ENCODE measurements at regions not wholly inside any gene's neighbourhood (a gene's known extent, or its start where the extent isn't known, plus 50 kb on each side); places are given as distances from the start of the nearest gene placed in this dataset.
A peak's percentile ranks its signal among the peaks of the same experiment; 100 is the strongest.

GRCh38 chr6:54009052-54009654 is 102.1 kb upstream of the MLIP start:
- no peak for DNase-seq (ENCODE audit: low read depth)

- peak; percentile 97 for DNase-seq (ENCODE audit: low read depth)
Measured at GRCh38 chr6:54010340-54011276, 100.6 kb upstream of the MLIP start.

- no peak for DNase-seq (ENCODE audit: low read depth)
Measured at GRCh38 chr6:54011277-54011648, 100.0 kb upstream of the MLIP start.

GRCh38 chr6:54013966-54014365 is 97.3 kb upstream of the MLIP start:
- DNase-seq (ENCODE audit: low read depth) = no peak

GRCh38 chr6:54014440-54014839 is 96.8 kb upstream of the MLIP start:
- DNase-seq (ENCODE audit: low read depth) = no peak

GRCh38 chr6:54017877-54018276 is 93.4 kb upstream of the MLIP start:
- peak; percentile 29 for DNase-seq (ENCODE audit: low read depth)

- peak; percentile 76 for DNase-seq (ENCODE audit: low read depth)
Measured at GRCh38 chr6:54018722-54019121, 92.5 kb upstream of the MLIP start.

- peak; percentile 17 for DNase-seq (ENCODE audit: low read depth)
Measured at GRCh38 chr6:54019860-54020259, 91.4 kb upstream of the MLIP start.

- peak; percentile 40 for DNase-seq (ENCODE audit: low read depth)
Measured at GRCh38 chr6:54020334-54020733, 90.9 kb upstream of the MLIP start.

- no peak for DNase-seq (ENCODE audit: low read depth)
Measured at GRCh38 chr6:54026652-54027400, 84.4 kb upstream of the MLIP start.

GRCh38 chr6:54028170-54028569 is 83.1 kb upstream of the MLIP start:
- DNase-seq (ENCODE audit: low read depth) = no peak

GRCh38 chr6:54029187-54029586 is 82.1 kb upstream of the MLIP start:
- DNase-seq (ENCODE audit: low read depth) = no peak

GRCh38 chr6:54031169-54031568 is 80.1 kb upstream of the MLIP start:
- no peak for DNase-seq (ENCODE audit: low read depth)

GRCh38 chr6:54037277-54037779 is 73.9 kb upstream of the MLIP start:
- DNase-seq (ENCODE audit: low read depth) = no peak

GRCh38 chr6:54040545-54040944 is 70.7 kb upstream of the MLIP start:
- DNase-seq (ENCODE audit: low read depth) = no peak

- no peak for DNase-seq (ENCODE audit: low read depth)
Measured at GRCh38 chr6:54041239-54041638, 70.0 kb upstream of the MLIP start.

GRCh38 chr6:54043360-54043759 is 67.9 kb upstream of the MLIP start:
- DNase-seq (ENCODE audit: low read depth) = no peak

GRCh38 chr6:54044059-54044458 is 67.2 kb upstream of the MLIP start:
- DNase-seq (ENCODE audit: low read depth) = no peak

- DNase-seq (ENCODE audit: low read depth) = no peak
Measured at GRCh38 chr6:54048782-54049181, 62.5 kb upstream of the MLIP start.

GRCh38 chr6:54050750-54051149 is 60.5 kb upstream of the MLIP start:
- DNase-seq (ENCODE audit: low read depth) = no peak

GRCh38 chr6:54053881-54054391 is 57.3 kb upstream of the MLIP start:
- peak; percentile 94 for DNase-seq (ENCODE audit: low read depth)

- no peak for DNase-seq (ENCODE audit: low read depth)
Measured at GRCh38 chr6:54056105-54056504, 55.1 kb upstream of the MLIP start.

Measured in myocyte (in vitro differentiated cells).